Loucy (cell line): ENCODE measurements at regions not wholly inside any gene's neighbourhood (a gene's known extent, or its start where the extent isn't known, plus 50 kb on each side); places are given as distances from the start of the nearest gene placed in this dataset.

Source experiments
- H2AFZ ChIP-seq: fragments of 200-600 bp; sonication (generic); 2 replicates; pipeline ENCODE4 v1.6.0; 2016; ENCODE audit warnings: antibody characterized with exemption, mild to moderate bottlenecking, low read length, moderate library complexity
- H3F3A ChIP-seq: fragments of 200-600 bp; 2 replicates; pipeline ENCODE4 v1.6.0; 2016; ENCODE audit warnings: antibody characterized with exemption, low read depth, mild to moderate bottlenecking
- H3K27me3 ChIP-seq: fragments of 200-600 bp; sonication (generic); 2 replicates; pipeline ENCODE4 v1.6.1; 2014; ENCODE audit warnings: low read length, mild to moderate bottlenecking; ENCODE audit not compliant: insufficient read depth, poor library complexity, severe bottlenecking
- H3K36me3 ChIP-seq: fragments of 200-600 bp; sonication (generic); 2 replicates; pipeline ENCODE4 v1.6.1; 2016; ENCODE audit warnings: low read length; ENCODE audit not compliant: insufficient read depth
- H3K4me1 ChIP-seq: fragments of 200-600 bp; sonication (generic); 2 replicates; pipeline ENCODE4 v1.5.1; 2014; ENCODE audit warnings: low read length, mild to moderate bottlenecking; ENCODE audit not compliant: insufficient read depth, poor library complexity, severe bottlenecking
- H3K4me2 ChIP-seq: fragments of 200-600 bp; sonication (generic); 2 replicates; pipeline ENCODE4 v1.6.0; 2014; ENCODE audit warnings: antibody characterized with exemption, low read length, low read depth, mild to moderate bottlenecking; ENCODE audit not compliant: poor library complexity, severe bottlenecking
- H3K4me3 ChIP-seq: fragments of 200-600 bp; sonication (generic); 2 replicates; pipeline ENCODE4 v1.5.1; 2014; ENCODE audit warnings: low read length, mild to moderate bottlenecking, mixed read lengths; ENCODE audit not compliant: poor library complexity, severe bottlenecking
- H3K79me2 ChIP-seq: fragments of 200-600 bp; sonication (generic); 2 replicates; pipeline ENCODE4 v1.6.1; 2014; ENCODE audit warnings: low read length; ENCODE audit not compliant: insufficient read depth
- H3K9ac ChIP-seq: fragments of 200-600 bp; sonication (generic); 2 replicates; pipeline ENCODE4 v1.6.0; 2014; ENCODE audit warnings: mild to moderate bottlenecking, low read depth, low read length, moderate library complexity; ENCODE audit not compliant: poor library complexity, severe bottlenecking
- H3K9me2 ChIP-seq: fragments of 200-600 bp; sonication (generic); replicated peaks from 2 replicates; pipeline ENCODE4 v1.6.1; 2016; ENCODE audit warnings: low read depth, low read length, mixed read lengths
- H3K9me3 ChIP-seq: fragments of 200-600 bp; sonication (generic); 2 replicates; pipeline ENCODE4 v1.6.1; 2014; ENCODE audit warnings: mild to moderate bottlenecking, antibody characterized with exemption, low read length, low read depth; ENCODE audit not compliant: insufficient read depth
- H4K20me1 ChIP-seq: fragments of 200-600 bp; sonication (generic); 2 replicates; pipeline ENCODE4 v1.6.0; 2014; ENCODE audit warnings: antibody characterized with exemption, low read length, mild to moderate bottlenecking; ENCODE audit not compliant: insufficient read depth, poor library complexity, severe bottlenecking
- CTCF ChIP-seq: fragments of 200-600 bp; sonication (generic); conservative IDR thresholded peaks from 2 replicates; pipeline ENCODE4 v1.5.1; 2014; ENCODE audit warnings: mild to moderate bottlenecking, antibody characterized with exemption, low read length
- EZH2phosphoT487 ChIP-seq: fragments of 200-600 bp; IDR thresholded peaks from 2 replicates; pipeline ENCODE4 v1.6.1; 2018; ENCODE audit warnings: antibody characterized with exemption, mild to moderate bottlenecking, moderate library complexity, borderline replicate concordance

- Histone ChIP-seq H3K9me2 (no peaks in the 10 kb centered on the region), H3K79me2 (no peaks in the 10 kb centered on the region), H3K9ac (no peak overlapping the region), H3K27me3 (no peaks in the 10 kb centered on the region), H4K20me1 (no peaks in the 10 kb centered on the region), H3K4me3 (no peak overlapping the region), H3F3A (no peaks in the 10 kb centered on the region), H3K9me3 (no peaks in the 10 kb centered on the region), H2AFZ (no peak overlapping the region), H3K4me2 (no peak overlapping the region), H3K4me1 (no peaks in the 10 kb centered on the region), H3K36me3 (no peaks in the 10 kb centered on the region)
- TF ChIP-seq EZH2phosphoT487 (no peak), CTCF (no peak)
Observed at GRCh38 chr12:113757221-113758002, 208.7 kb downstream of the RBM19 start.

- no peak for TF ChIP-seq CTCF
- TF ChIP-seq EZH2phosphoT487 = no peak
- H3K9me2 ChIP-seq = no peaks in the 10 kb centered on the region
Observed at GRCh38 chr12:113756609-113757008, 209.5 kb downstream of the RBM19 start.

GRCh38 chr12:113755098-113755497 is 211.0 kb downstream of the RBM19 start:
- H3K79me2 ChIP-seq = no peaks in the 10 kb centered on the region

More at GRCh38 chr12:113756609-113757008, 209.5 kb downstream of the RBM19 start:
- Histone ChIP-seq H3K9me3 (no peaks in the 10 kb centered on the region), H3K9ac (no peak overlapping the region), H4K20me1 (no peaks in the 10 kb centered on the region), H3K27me3 (no peaks in the 10 kb centered on the region), H3K4me1 (no peaks in the 10 kb centered on the region), H3K4me3 (no peak overlapping the region), H3K4me2 (no peak overlapping the region), H3K36me3 (no peaks in the 10 kb centered on the region), H2AFZ (no peak overlapping the region), H3K79me2 (no peaks in the 10 kb centered on the region), H3F3A (no peaks in the 10 kb centered on the region)

More at GRCh38 chr12:113755098-113755497, 211.0 kb downstream of the RBM19 start:
- Histone ChIP-seq H3K9ac (no peak overlapping the region), H3K27me3 (no peaks in the 10 kb centered on the region), H3K9me3 (no peaks in the 10 kb centered on the region), H3K36me3 (no peaks in the 10 kb centered on the region), H3K9me2 (no peaks in the 10 kb centered on the region), H4K20me1 (no peaks in the 10 kb centered on the region), H2AFZ (no peak overlapping the region), H3K4me1 (no peaks in the 10 kb centered on the region), H3K4me3 (no peak overlapping the region), H3F3A (no peaks in the 10 kb centered on the region), H3K4me2 (no peak overlapping the region)
- TF ChIP-seq EZH2phosphoT487 = no peak
- TF ChIP-seq CTCF = no peak
